ENCODE measurements at regions not wholly inside any gene's neighbourhood (a gene's known extent, or its start where the extent isn't known, plus 50 kb on each side); places are given as distances from the start of the nearest gene placed in this dataset.

- H3K18ac ChIP-seq (ENCODE audit: extremely low read depth, low read length): no peak overlapping the region; the same call in 1 of the 2 replicates
- no peak for TF ChIP-seq CBX8 (IDR thresholded peaks at IDR 0.05; ENCODE audit: borderline replicate concordance, low read depth, low read length)
- TF ChIP-seq TAF7 (optimal IDR thresholded peaks at IDR 0.05; ENCODE audit: borderline replicate concordance, low read depth, low read length): no peak
- H4K20me1 ChIP-seq (replicated peaks in 1 of 2; ENCODE audit: control insufficient read depth in 1 of 2, insufficient read depth in 2 of 2, low read length in 2 of 2): no peaks in the 10 kb centered on the region
- no peak overlapping the region for H3K4me3 ChIP-seq (ENCODE audit: extremely low read depth in 1 of 4, insufficient read depth in 2 of 4, low read depth in 3 of 4, low read length in 4 of 4)
- H2BK5ac ChIP-seq (ENCODE audit: low read depth, low read length): no peak overlapping the region
- H3K4me1 ChIP-seq (replicated peaks in 1 of 4; ENCODE audit: control insufficient read depth in 3 of 4, insufficient read depth in 4 of 4, low read length in 3 of 4): peaks cover 3 to 13% (median 7%) of the 10 kb centered on the region in 4 experiments; a peak in 5 of 7 replicates
- peak overlapping the region; percentile 37 for H4K91ac ChIP-seq (replicated peaks; ENCODE audit: insufficient read length, low read length)
- H3K9ac ChIP-seq (replicated peaks in 1 of 4; ENCODE audit: extremely low read depth in 1 of 4, low read depth in 3 of 4, low read length in 3 of 4): no peak overlapping the region
- H2BK20ac ChIP-seq (ENCODE audit: low read length): peak overlapping the region; percentile 32; the same call in 1 of the 2 replicates
- no peaks in the 10 kb centered on the region for H3K36me3 ChIP-seq (ENCODE audit: control insufficient read depth in 2 of 4, insufficient read depth in 4 of 4, low read length in 3 of 4)
- no peaks in the 10 kb centered on the region; the same call in 1 of the 2 replicates for H3K23me2 ChIP-seq (ENCODE audit: low read depth, low read length)
- H3K79me1 ChIP-seq (ENCODE audit: low read depth, low read length): no peaks in the 10 kb centered on the region; the same call in 1 of the 2 replicates
- H3K27ac ChIP-seq (ENCODE audit: low read depth, low read length): no peak overlapping the region
- FAIRE-seq (no peak), DNase-seq (ENCODE audit: low read depth in 1 of 2, low spot score in 2 of 2) (no peak)
- ChIA-PET POLR2A (ENCODE audit: partially characterized antibody) (interaction anchor here (0.6 to 1.9 kb wide), 3 partner anchors 10 to 79 kb away, joined by 3 to 6 read pairs (median 3); no protein-coding TSS in a partner anchor), CTCF (ENCODE audit: partially characterized antibody) (interaction anchor here (0.9 to 3.1 kb wide), 7 partner anchors 12 to 75 kb away, joined by 4 to 13 read pairs (median 6); no protein-coding TSS in a partner anchor)
- H3K4ac ChIP-seq (replicated peaks; ENCODE audit: insufficient read length, low read depth, low read length): peak overlapping the region; percentile 57
- H3K79me2 ChIP-seq (ENCODE audit: control insufficient read depth in 1 of 2, insufficient read depth in 2 of 2, low read length in 2 of 2): no peaks in the 10 kb centered on the region
- H2AFZ ChIP-seq (ENCODE audit: low read length): no peak overlapping the region
- no peaks in the 10 kb centered on the region; a peak in 1 of 7 replicates for H3K27me3 ChIP-seq (replicated peaks in 1 of 4; ENCODE audit: control insufficient read depth in 3 of 4, extremely low read depth in 1 of 4, insufficient read depth in 3 of 4, low read length in 3 of 4)
- H2AK5ac ChIP-seq (ENCODE audit: low read depth, low read length): no peak overlapping the region
- peak overlapping the region; percentile 75; the same call in 1 of the 2 replicates for H2BK12ac ChIP-seq (ENCODE audit: low read depth, low read length)
- H3K4me2 ChIP-seq (ENCODE audit: insufficient read depth in 1 of 2, low read depth in 2 of 2, low read length in 2 of 2): no peak overlapping the region
- H4K8ac ChIP-seq (ENCODE audit: extremely low read depth, insufficient read depth, low read length): peak overlapping the region; percentile 83
- no peak overlapping the region for H4K5ac ChIP-seq (ENCODE audit: insufficient read length, low read depth, low read length)
- no peak overlapping the region for H3K56ac ChIP-seq (replicated peaks; ENCODE audit: insufficient read length, low read depth, low read length)
- WGBS, 2 experiments (ENCODE audit: extremely low coverage in 1 of 2, insufficient coverage in 1 of 2, insufficient read length in 1 of 2, insufficient replicate concordance in 2 of 2, low coverage in 1 of 2, low lambda C conversion rate in 2 of 2, missing lambda C conversion rate in 1 of 2): 88% methylated on average over 15 of the region's 15 CpGs; no CpG with 5 or more reads in 1 of the 2 experiments
- no peak overlapping the region for H3K14ac ChIP-seq (ENCODE audit: insufficient read length)
- H2BK120ac ChIP-seq (replicated peaks; ENCODE audit: low read depth, low read length): no peak overlapping the region
- H2BK15ac ChIP-seq (ENCODE audit: low read length): 0 out of 2 replicates have a peak overlapping the region, but pooled peaks have one; percentile 46
- H3K9me3 ChIP-seq (ENCODE audit: insufficient read depth in 2 of 2, low read depth in 1 of 2, low read length in 1 of 2): peaks cover 0 to 1% of the 10 kb centered on the region in 2 experiments; a peak in 1 of 4 replicates
- no peak overlapping the region for H3K23ac ChIP-seq (ENCODE audit: insufficient read length)
These were observed 88.1 kb upstream of the CUX1 start for GRCh38 chr7:101729241-101729883.
